H1 (cell line): ENCODE measurements at regions not wholly inside any gene's neighbourhood (a gene's known extent, or its start where the extent isn't known, plus 50 kb on each side); places are given as distances from the start of the nearest gene placed in this dataset.

Experiments used
- CTCF ChIA-PET: fragments of 300-600 bp; sonication (Branson Sonifier 250); formaldehyde crosslinking; loops from one replicate; lab custom pipeline; 2021; ENCODE audit not compliant: partially characterized antibody; lab: Charles Lee
- POLR2A ChIA-PET: fragments of 300-600 bp; sonication (Branson Sonifier 250); formaldehyde crosslinking; loops from one replicate; lab custom pipeline; 2021; ENCODE audit warnings: inconsistent platforms; ENCODE audit not compliant: partially characterized antibody; lab: Charles Lee
- DNase-seq, 2 experiments: peaks; one replicate each; pipeline versions ENCODE4 v3.0.0 to v3.0.0-alpha.2; 2010 to 2022; ENCODE audit warnings: low spot score in 2 of 2, low read depth in 1 of 2, mixed read lengths in 1 of 2
- FAIRE-seq: peaks from 2 replicates; lab custom pipeline; 2011; peaks lifted over from hg19 to GRCh38; lab: Jason Lieb, UNC
- H2AFZ ChIP-seq: 2 replicates; pipeline ENCODE4 v1.8.1; 2012; ENCODE audit warnings: low read length, inconsistent platforms
- H2AK5ac ChIP-seq: 2 replicates; pipeline ENCODE4 v1.6.1; 2013; ENCODE audit warnings: low read depth, low read length
- H2BK120ac ChIP-seq: replicated peaks from 2 replicates; pipeline ENCODE3; 2013; ENCODE audit warnings: low read depth, low read length, inconsistent platforms
- H2BK12ac ChIP-seq: 2 replicates; pipeline ENCODE4 v1.6.1; 2013; ENCODE audit warnings: low read depth, low read length
- H2BK15ac ChIP-seq: 2 replicates; pipeline ENCODE4 v1.6.1; 2013; ENCODE audit warnings: low read length
- H2BK20ac ChIP-seq: 2 replicates; pipeline ENCODE4 v1.6.1; 2013; ENCODE audit warnings: low read length
- H2BK5ac ChIP-seq: 2 replicates; pipeline ENCODE4 v1.6.1; 2013; ENCODE audit warnings: low read depth, low read length
- H3K14ac ChIP-seq: 2 replicates; pipeline ENCODE4 v1.6.1; 2013; ENCODE audit warnings: inconsistent platforms; ENCODE audit not compliant: insufficient read length
- H3K18ac ChIP-seq: 2 replicates; pipeline ENCODE4 v1.6.1; 2013; ENCODE audit warnings: low read length; ENCODE audit errors: extremely low read depth
- H3K23ac ChIP-seq: 2 replicates; pipeline ENCODE4 v1.6.1; 2013; ENCODE audit warnings: inconsistent platforms; ENCODE audit not compliant: insufficient read length
- H3K23me2 ChIP-seq: 2 replicates; pipeline ENCODE4 v1.6.1; 2013; ENCODE audit warnings: low read depth, low read length
- H3K27ac ChIP-seq: 2 replicates; pipeline ENCODE4 v1.6.1; 2011; ENCODE audit warnings: low read depth, low read length, inconsistent platforms
- H3K27me3 ChIP-seq, 4 experiments: replicated peaks in 1 of 4; 1 replicate in 1 of 4; 2 replicates in 3 of 4; pipeline versions ENCODE4 v1.6.1 to v1.8.1; 2011 to 2013; ENCODE audit warnings: low read length in 3 of 4, mild to moderate bottlenecking in 3 of 4, inconsistent platforms in 2 of 4, mixed read lengths in 2 of 4, moderate library complexity in 1 of 4; ENCODE audit not compliant: control insufficient read depth in 3 of 4, insufficient read depth in 3 of 4; ENCODE audit errors: extremely low read depth in 1 of 4
- H3K36me3 ChIP-seq, 4 experiments: 2 replicates each; pipeline versions ENCODE4 v1.6.1 to v1.8.1; 2011 to 2013; ENCODE audit warnings: mild to moderate bottlenecking in 4 of 4, low read length in 3 of 4, moderate library complexity in 2 of 4, control low read depth in 1 of 4, inconsistent platforms in 1 of 4; ENCODE audit not compliant: insufficient read depth in 4 of 4, control insufficient read depth in 2 of 4
- H3K4ac ChIP-seq: replicated peaks from 2 replicates; pipeline ENCODE3; 2013; ENCODE audit warnings: low read length, low read depth, mixed read lengths, inconsistent platforms; ENCODE audit not compliant: insufficient read length
- H3K4me1 ChIP-seq, 4 experiments: replicated peaks in 1 of 4; 1 replicate in 1 of 4; 2 replicates in 3 of 4; pipeline versions ENCODE4 v1.6.1 to v1.8.1; 2011 to 2013; ENCODE audit warnings: low read length in 3 of 4, inconsistent platforms in 2 of 4, mixed read lengths in 1 of 4; ENCODE audit not compliant: insufficient read depth in 4 of 4, control insufficient read depth in 3 of 4
- H3K4me2 ChIP-seq, 2 experiments: 2 replicates each; pipeline versions ENCODE4 v1.6.1 to v1.8.1; 2011 to 2013; ENCODE audit warnings: low read depth in 2 of 2, low read length in 2 of 2, control low read depth in 1 of 2, inconsistent platforms in 1 of 2, mild to moderate bottlenecking in 1 of 2; ENCODE audit not compliant: insufficient read depth in 1 of 2
- H3K4me3 ChIP-seq, 4 experiments: fragments of 200-600, 300-600 bp in 1 of 4; sonication (generic), shearing (Covaris generic), sonication (Bioruptor Twin) in 1 of 4; 2 replicates each; pipeline versions ENCODE4 v1.5.1 to v1.8.1; 2011 to 2016; ENCODE audit warnings: low read length in 4 of 4, low read depth in 3 of 4, control low read depth in 2 of 4, inconsistent platforms in 2 of 4, mild to moderate bottlenecking in 2 of 4, mixed read lengths in 1 of 4, moderate library complexity in 1 of 4; ENCODE audit not compliant: insufficient read depth in 2 of 4; ENCODE audit errors: extremely low read depth in 1 of 4
- H3K56ac ChIP-seq: replicated peaks from 2 replicates; pipeline ENCODE3; 2013; ENCODE audit warnings: low read depth, mild to moderate bottlenecking, mixed read lengths, low read length, inconsistent platforms; ENCODE audit not compliant: insufficient read length
- H3K79me1 ChIP-seq: 2 replicates; pipeline ENCODE4 v1.6.1; 2013; ENCODE audit warnings: low read depth, low read length, control low read depth
- H3K79me2 ChIP-seq, 2 experiments: 2 replicates each; pipeline versions ENCODE4 v1.6.1 to v1.8.1; 2012 to 2013; ENCODE audit warnings: low read length in 2 of 2, mild to moderate bottlenecking in 2 of 2, inconsistent platforms in 1 of 2; ENCODE audit not compliant: insufficient read depth in 2 of 2, control insufficient read depth in 1 of 2
- H3K9ac ChIP-seq, 4 experiments: replicated peaks in 1 of 4; 1 replicate in 1 of 4; 2 replicates in 3 of 4; pipeline versions ENCODE4 v1.6.1 to v1.8.1; 2011 to 2013; ENCODE audit warnings: low read depth in 3 of 4, low read length in 3 of 4, control low read depth in 2 of 4, mild to moderate bottlenecking in 2 of 4, moderate library complexity in 2 of 4, inconsistent platforms in 1 of 4; ENCODE audit errors: extremely low read depth in 1 of 4
- H3K9me3 ChIP-seq, 2 experiments: 2 replicates each; pipeline versions ENCODE4 v1.6.1 to v1.8.1; 2012 to 2013; ENCODE audit warnings: mild to moderate bottlenecking in 2 of 2, moderate library complexity in 2 of 2, control low read depth in 1 of 2, inconsistent platforms in 1 of 2, low read depth in 1 of 2, low read length in 1 of 2, mixed read lengths in 1 of 2; ENCODE audit not compliant: insufficient read depth in 2 of 2
- H4K20me1 ChIP-seq, 2 experiments: replicated peaks in 1 of 2; 2 replicates each; pipeline versions ENCODE3 to v1.8.1; 2011 to 2013; ENCODE audit warnings: inconsistent platforms in 2 of 2, low read length in 2 of 2, mild to moderate bottlenecking in 1 of 2; ENCODE audit not compliant: insufficient read depth in 2 of 2, control insufficient read depth in 1 of 2
- H4K5ac ChIP-seq: 2 replicates; pipeline ENCODE4 v1.6.1; 2013; ENCODE audit warnings: low read length, low read depth, mixed read lengths, inconsistent platforms; ENCODE audit not compliant: insufficient read length
- H4K8ac ChIP-seq: 2 replicates; pipeline ENCODE4 v1.8.0; 2013; ENCODE audit warnings: mild to moderate bottlenecking, moderate library complexity, low read length, inconsistent platforms; ENCODE audit not compliant: insufficient read depth; ENCODE audit errors: extremely low read depth
- H4K91ac ChIP-seq: replicated peaks from 2 replicates; pipeline ENCODE3; 2013; ENCODE audit warnings: low read length, mixed read lengths, inconsistent platforms; ENCODE audit not compliant: insufficient read length
- CEBPB ChIP-seq: IDR thresholded peaks from 2 replicates; pipeline ENCODE4 v1.6.1; 2012; ENCODE audit warnings: low read depth, low read length
- CHD2 ChIP-seq: IDR thresholded peaks from 2 replicates; pipeline ENCODE4 v1.6.1; 2012; ENCODE audit warnings: low read length, improper control_type of control experiment
- KDM4A ChIP-seq: IDR thresholded peaks from one replicate; pipeline ENCODE4 v1.7.1; 2012; ENCODE audit warnings: low read depth, mild to moderate bottlenecking, moderate library complexity, low read length, inconsistent platforms; ENCODE audit not compliant: severe bottlenecking
- NANOG ChIP-seq: IDR thresholded peaks from 2 replicates; pipeline ENCODE4 v1.6.1; 2011; ENCODE audit warnings: low read length, low read depth, mild to moderate bottlenecking, inconsistent platforms; ENCODE audit not compliant: insufficient read depth, poor library complexity, severe bottlenecking
- NRF1 ChIP-seq: IDR thresholded peaks from 2 replicates; pipeline ENCODE4 v1.6.1; 2011; ENCODE audit warnings: mild to moderate bottlenecking, low read depth, low read length, improper control_type of control experiment
- ZNF274 ChIP-seq: IDR thresholded peaks from 2 replicates; pipeline ENCODE4 v1.7.0; 2012; ENCODE audit warnings: low read length, borderline replicate concordance; ENCODE audit errors: extremely low read depth
- WGBS, 2 experiments: shearing (Covaris generic) in 1 of 2; methylation state at CpG; one replicate each; pipeline versions ENCODE4 v1.1.6 to v1.1.7; 2013 to 2015; ENCODE audit warnings: low lambda C conversion rate in 2 of 2, mixed read lengths in 2 of 2, inconsistent platforms in 1 of 2, low coverage in 1 of 2, missing lambda C conversion rate in 1 of 2; ENCODE audit not compliant: insufficient replicate concordance in 2 of 2, insufficient coverage in 1 of 2, insufficient read length in 1 of 2; ENCODE audit errors: extremely low coverage in 1 of 2, missing lambda C conversion rate in 1 of 2; 5-methylcytosine and 5-hydroxymethylcytosine counted together

- POLR2A ChIA-PET, result no interaction called here
Measured at GRCh38 chr3:181860235-181860634, 148.5 kb downstream of the SOX2 start.

More at GRCh38 chr3:181860235-181860634, 148.5 kb downstream of the SOX2 start:
- Histone ChIP-seq H2BK120ac (no peak overlapping the region), H3K9me3 (no peaks in the 10 kb centered on the region), H3K56ac (no peak overlapping the region), H4K20me1 (no peaks in the 10 kb centered on the region), H3K4me3 (peak overlapping the region in 1 of 4 experiments; percentile 29; a peak in 1 of 8 replicates), H3K9ac (no peak overlapping the region), H4K8ac (no peak overlapping the region), H3K36me3 (no peaks in the 10 kb centered on the region), H3K4me2 (peak overlapping the region; percentile 9 to 43; a peak in 3 of 4 replicates), H2AFZ (0 out of 2 replicates have a peak overlapping the region, but pooled peaks have one; percentile 0), H2AK5ac (no peak overlapping the region), H3K79me2 (no peaks in the 10 kb centered on the region), H2BK20ac (no peak overlapping the region), H2BK15ac (no peak overlapping the region), H4K91ac (no peak overlapping the region), H3K27ac (peak overlapping the region; percentile 18; the same call in 1 of the 2 replicates), H3K4ac (no peak overlapping the region), H4K5ac (no peak overlapping the region), H3K27me3 (no peaks in the 10 kb centered on the region), H3K23me2 (no peaks in the 10 kb centered on the region), H3K18ac (peak overlapping the region; percentile 20; the same call in 1 of the 2 replicates), H3K4me1 (peaks cover 0 to 18% (median 9%) of the 10 kb centered on the region in 4 experiments; a peak in 5 of 7 replicates), H3K23ac (no peak overlapping the region), H2BK12ac (peak overlapping the region; percentile 18; the same call in 1 of the 2 replicates), H3K79me1 (no peaks in the 10 kb centered on the region), H3K14ac (no peak overlapping the region), H2BK5ac (peak overlapping the region; percentile 90; the same call in 1 of the 2 replicates)
- TF ChIP-seq CEBPB (no peak), KDM4A (no peak), CHD2 (no peak), ZNF274 (no peak), NANOG (peak; percentile 36), NRF1 (no peak)
- CTCF ChIA-PET, result interaction anchor here (1.0 kb wide), 1 partner anchor 20 kb away, joined by 3 read pairs; no protein-coding TSS in a partner anchor
- FAIRE-seq (no peak), DNase-seq (peak in 1 of 2 experiments; percentile 13)
- 91% methylated on average over 1 of the region's 1 CpG; no CpG with 5 or more reads in 1 of the 2 experiments for WGBS, 2 experiments
